PC-9 (cell line): ENCODE measurements at regions not wholly inside any gene's neighbourhood (a gene's known extent, or its start where the extent isn't known, plus 50 kb on each side); places are given as distances from the start of the nearest gene placed in this dataset.
"Not testable (repeated sequence)": the region's sequence is repeated elsewhere in the genome, so short reads cannot be mapped to it uniquely, and the experiment has no call there.

Experiments
- BruUV-seq: library from RNA; stranded (reverse); fragments of 400-500 nt; replicated peaks from 2 replicates; lab custom pipeline; 2021; lab: Mats Ljungman, UMichigan
- CTCF ChIA-PET: fragments of 300-600 bp; sonication (Branson Sonifier 250); formaldehyde crosslinking; loops from one replicate; lab custom pipeline; 2022; ENCODE audit warnings: antibody characterized with exemption; lab: Charles Lee
- POLR2A ChIA-PET: fragments of 300-600 bp; sonication (Branson Sonifier 250); formaldehyde crosslinking; loops from one replicate; lab custom pipeline; 2022; ENCODE audit warnings: antibody characterized with exemption; ENCODE audit not compliant: unreplicated experiment; lab: Charles Lee
- DNase-seq, 2 experiments: peaks; one replicate each; pipeline versions ENCODE4 v3.0.0 to v3.0.0-alpha.2; 2015 to 2022; ENCODE audit warnings: mixed read lengths in 1 of 2
- H2AFZ ChIP-seq: fragments of 200-600 bp; sonication (generic); 2 replicates; pipeline ENCODE4 v1.8.1; 2017; ENCODE audit warnings: antibody characterized with exemption
- H3F3A ChIP-seq: fragments of 200-600 bp; sonication (generic); 2 replicates; pipeline ENCODE4 v1.8.1; 2017; ENCODE audit warnings: antibody characterized with exemption, mild to moderate bottlenecking, low read depth; ENCODE audit not compliant: insufficient read depth
- H3K27ac ChIP-seq: fragments of 200-600 bp; sonication (generic); 2 replicates; pipeline ENCODE4 v1.6.1; 2016; ENCODE audit warnings: mixed run types
- H3K27me3 ChIP-seq: fragments of 200-600 bp; sonication (generic); 2 replicates; pipeline ENCODE4 v1.6.1; 2016; ENCODE audit warnings: low read depth, mixed run types; ENCODE audit not compliant: insufficient read depth
- H3K36me3 ChIP-seq: fragments of 200-600 bp; sonication (generic); 2 replicates; pipeline ENCODE4 v1.6.1; 2016; ENCODE audit warnings: low read depth, mixed run types
- H3K4me1 ChIP-seq: fragments of 200-600 bp; sonication (generic); replicated peaks from 2 replicates; pipeline ENCODE4 v1.6.1; 2016; ENCODE audit warnings: mixed run types; ENCODE audit not compliant: insufficient read depth
- H3K4me2 ChIP-seq: fragments of 200-600 bp; sonication (generic); 2 replicates; pipeline ENCODE4 v1.6.1; 2017; ENCODE audit warnings: mixed run types
- H3K4me3 ChIP-seq: fragments of 200-600 bp; sonication (generic); 2 replicates; pipeline ENCODE4 v1.6.1; 2016; ENCODE audit warnings: mixed run types
- H3K79me2 ChIP-seq: fragments of 200-600 bp; sonication (generic); 2 replicates; pipeline ENCODE4 v1.6.1; 2017; ENCODE audit warnings: low read depth, mixed run types
- H3K9me2 ChIP-seq: fragments of 200-600 bp; sonication (generic); 2 replicates; pipeline ENCODE4 v1.8.1; 2017; ENCODE audit warnings: mild to moderate bottlenecking; ENCODE audit not compliant: insufficient read depth
- H3K9me3 ChIP-seq: fragments of 200-600 bp; sonication (generic); 2 replicates; pipeline ENCODE4 v1.8.1; 2016; ENCODE audit warnings: low read depth; ENCODE audit not compliant: insufficient read depth
- H4K20me1 ChIP-seq: fragments of 200-600 bp; sonication (generic); 2 replicates; pipeline ENCODE4 v1.8.1; 2017; ENCODE audit not compliant: insufficient read depth
- EZH2 ChIP-seq: fragments of 200-600 bp; sonication (generic); IDR thresholded peaks from 2 replicates; pipeline ENCODE4 v1.8.0; 2017; ENCODE audit warnings: antibody characterized with exemption, low read depth
- intact Hi-C: fragments of 100-400 bp; cut with micrococcal nuclease; formaldehyde crosslinking; loops from one replicate; pipeline ENCODE4 v1.10.0; 2022; ENCODE audit not compliant: unreplicated experiment
- TF ChIP-seq, protein P1 (sequence below): fragments of 200-600 bp; sonication (generic); conservative IDR thresholded peaks from 2 replicates; pipeline ENCODE4 v1.6.1; 2017; ENCODE audit warnings: mixed run types, antibody characterized with exemption, mild to moderate bottlenecking, moderate library complexity

GRCh38 chr17:16878084-16878483 lies 93.8 kb downstream of the TNFRSF13B start:
- BruUV-seq: no TSS peak
- Histone ChIP-seq H4K20me1 (no peaks in the 10 kb centered on the region), H3K79me2 (no peaks in the 10 kb centered on the region), H3F3A (no peaks in the 10 kb centered on the region), H3K9me3 (no peaks in the 10 kb centered on the region), H2AFZ (no peak overlapping the region), H3K4me1 (no peaks in the 10 kb centered on the region), H3K4me2 (no peak overlapping the region), H3K9me2 (no peaks in the 10 kb centered on the region), H3K36me3 (no peaks in the 10 kb centered on the region), H3K4me3 (no peak overlapping the region), H3K27ac (no peak overlapping the region), H3K27me3 (no peaks in the 10 kb centered on the region)
- ChIA-PET POLR2A (interaction anchor here (0.7 kb wide), 1 partner anchor 1380 kb away, joined by 5 read pairs; no protein-coding TSS in a partner anchor), CTCF (no interaction called here)
- intact Hi-C loops: no loop called here
- no peak for DNase-seq
- no peak for TF ChIP-seq EZH2
- TF ChIP-seq, protein P1, sequence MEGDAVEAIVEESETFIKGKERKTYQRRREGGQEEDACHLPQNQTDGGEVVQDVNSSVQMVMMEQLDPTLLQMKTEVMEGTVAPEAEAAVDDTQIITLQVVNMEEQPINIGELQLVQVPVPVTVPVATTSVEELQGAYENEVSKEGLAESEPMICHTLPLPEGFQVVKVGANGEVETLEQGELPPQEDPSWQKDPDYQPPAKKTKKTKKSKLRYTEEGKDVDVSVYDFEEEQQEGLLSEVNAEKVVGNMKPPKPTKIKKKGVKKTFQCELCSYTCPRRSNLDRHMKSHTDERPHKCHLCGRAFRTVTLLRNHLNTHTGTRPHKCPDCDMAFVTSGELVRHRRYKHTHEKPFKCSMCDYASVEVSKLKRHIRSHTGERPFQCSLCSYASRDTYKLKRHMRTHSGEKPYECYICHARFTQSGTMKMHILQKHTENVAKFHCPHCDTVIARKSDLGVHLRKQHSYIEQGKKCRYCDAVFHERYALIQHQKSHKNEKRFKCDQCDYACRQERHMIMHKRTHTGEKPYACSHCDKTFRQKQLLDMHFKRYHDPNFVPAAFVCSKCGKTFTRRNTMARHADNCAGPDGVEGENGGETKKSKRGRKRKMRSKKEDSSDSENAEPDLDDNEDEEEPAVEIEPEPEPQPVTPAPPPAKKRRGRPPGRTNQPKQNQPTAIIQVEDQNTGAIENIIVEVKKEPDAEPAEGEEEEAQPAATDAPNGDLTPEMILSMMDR: no peak

GRCh38 chr17:16877099-16877498 lies 94.8 kb downstream of the TNFRSF13B start:
- no peaks in the 10 kb centered on the region for H3K9me2 ChIP-seq
- DNase-seq: no peak
- POLR2A ChIA-PET: no interaction called here
- H3K4me1 ChIP-seq: no peaks in the 10 kb centered on the region
- no peaks in the 10 kb centered on the region for H3K36me3 ChIP-seq
- no peak overlapping the region for H3K27ac ChIP-seq
- H3K27me3 ChIP-seq: no peaks in the 10 kb centered on the region
- no TSS peak for BruUV-seq
- no peak overlapping the region for H3K4me3 ChIP-seq
- TF ChIP-seq, protein P1: no peak
- TF ChIP-seq EZH2: no peak
- H2AFZ ChIP-seq: no peak overlapping the region
- no peaks in the 10 kb centered on the region for H3F3A ChIP-seq
- H3K79me2 ChIP-seq: no peaks in the 10 kb centered on the region
- intact Hi-C loops: no loop called here
- H3K4me2 ChIP-seq: no peak overlapping the region
- H3K9me3 ChIP-seq: no peaks in the 10 kb centered on the region
- CTCF ChIA-PET: no interaction called here
- no peaks in the 10 kb centered on the region for H4K20me1 ChIP-seq

DNA sequence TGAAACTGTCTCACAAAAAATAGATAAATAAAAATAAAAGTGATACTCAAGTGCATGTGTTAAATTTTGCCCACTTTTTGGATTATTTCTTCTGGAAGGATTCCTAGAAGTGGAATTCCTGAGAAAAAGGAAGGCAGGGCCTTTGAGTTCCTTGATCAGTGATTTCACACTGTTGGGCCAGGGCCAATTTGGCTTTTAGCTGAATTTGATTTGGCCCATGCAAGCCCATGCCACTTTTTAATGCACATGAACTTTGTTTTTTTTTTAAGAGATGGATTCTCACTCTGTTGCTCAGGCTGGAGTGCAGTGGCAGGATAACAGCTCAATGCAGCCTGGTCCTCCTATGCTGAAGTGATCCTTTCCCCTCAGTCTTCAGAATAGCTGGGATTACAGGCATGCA lies 96.3 kb downstream of the TNFRSF13B start:
- DNase-seq: no peak
- no peak overlapping the region for H2AFZ ChIP-seq
- H3K4me1 ChIP-seq: no peaks in the 10 kb centered on the region
- no peaks in the 10 kb centered on the region for H3K9me3 ChIP-seq
- H3K36me3 ChIP-seq: no peaks in the 10 kb centered on the region
- TF ChIP-seq, protein P1: no peak
- TF ChIP-seq EZH2: no peak
- no peak overlapping the region for H3K4me2 ChIP-seq
- no peaks in the 10 kb centered on the region for H4K20me1 ChIP-seq
- no peak overlapping the region for H3K27ac ChIP-seq
- H3K27me3 ChIP-seq: no peaks in the 10 kb centered on the region
- H3K79me2 ChIP-seq: no peaks in the 10 kb centered on the region
- no peak overlapping the region for H3K4me3 ChIP-seq
- intact Hi-C loops: no loop called here
- BruUV-seq: no TSS peak
- no peaks in the 10 kb centered on the region for H3F3A ChIP-seq
- POLR2A ChIA-PET: no interaction called here
- no peaks in the 10 kb centered on the region for H3K9me2 ChIP-seq
- CTCF ChIA-PET: no interaction called here

DNA sequence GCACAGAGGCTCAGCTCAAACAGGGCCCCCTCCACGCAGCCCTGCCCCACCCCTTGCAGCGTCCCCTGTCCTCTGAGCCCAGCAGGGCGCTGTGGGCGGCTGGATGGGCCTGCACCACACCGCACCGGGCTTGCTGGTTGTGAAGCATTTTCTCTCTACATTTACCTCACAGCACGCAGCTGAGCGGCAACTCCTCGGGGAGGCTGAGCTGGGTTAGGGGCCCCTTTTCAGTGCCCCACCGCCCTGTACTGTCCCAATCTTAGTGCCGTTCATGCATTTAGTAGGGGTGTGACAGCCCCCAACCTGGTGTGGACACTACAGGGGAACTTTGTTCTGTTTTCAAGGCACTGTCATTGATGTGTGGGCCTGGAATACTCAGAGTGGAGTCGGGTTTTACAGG lies 97.7 kb downstream of the TNFRSF13B start:
- CTCF ChIA-PET, H3K27me3 ChIP-seq, H2AFZ ChIP-seq, H3K36me3 ChIP-seq, H3K4me3 ChIP-seq, H3K4me1 ChIP-seq, H3K9me2 ChIP-seq, H3K79me2 ChIP-seq, POLR2A ChIA-PET, H3K27ac ChIP-seq, H3F3A ChIP-seq, DNase-seq, BruUV-seq, H3K4me2 ChIP-seq, H4K20me1 ChIP-seq, H3K9me3 ChIP-seq: not testable (repeated sequence)
- intact Hi-C loops: loop anchor here (5.0 kb wide), 1 partner anchor 287 kb away; no protein-coding TSS in a partner anchor
